SK-N-SH (cell line): ENCODE measurements at regions not wholly inside any gene's neighbourhood (a gene's known extent, or its start where the extent isn't known, plus 50 kb on each side); places are given as distances from the start of the nearest gene placed in this dataset.

Experiments used
- CTCF ChIA-PET: fragments of 300-600, 350-600 bp; formaldehyde crosslinking; extraction: SDS; loops from one replicate; lab custom pipeline; 2021; lab: Yijun Ruan, JAX
- POLR2A ChIA-PET: fragments of 350-600 bp; sonication (Branson Sonifier 250); formaldehyde crosslinking; extraction: SDS; loops from one replicate; lab custom pipeline; 2020; ENCODE audit warnings: antibody characterized with exemption, inconsistent platforms; lab: Yijun Ruan, JAX
- DNase-seq: peaks from one replicate; pipeline ENCODE4 v3.0.0; 2012
- H2AFZ ChIP-seq: fragments of 200-600 bp; sonication (generic); 2 replicates; pipeline ENCODE4 v1.8.1; 2016; ENCODE audit warnings: antibody characterized with exemption, mild to moderate bottlenecking, low read depth
- H3F3A ChIP-seq: fragments of 200-600 bp; sonication (generic); replicated peaks from 2 replicates; pipeline ENCODE3; 2016; ENCODE audit warnings: antibody characterized with exemption, mild to moderate bottlenecking; ENCODE audit not compliant: insufficient read depth
- H3K27ac ChIP-seq, 2 experiments: fragments of 200-500 bp in 1 of 2; fragments of 200-600 bp in 1 of 2; sonication (Bioruptor generic) in 1 of 2; sonication (generic), shearing (Covaris generic) in 1 of 2; 2 replicates each; pipeline versions ENCODE4 v1.5.1 to v1.6.1; 2014 to 2016; ENCODE audit warnings: low read depth in 2 of 2, inconsistent platforms in 1 of 2, low read length in 1 of 2, mild to moderate bottlenecking in 1 of 2, mixed read lengths in 1 of 2
- H3K27me3 ChIP-seq: fragments of 200-600 bp; sonication (generic), shearing (Covaris generic); 2 replicates; pipeline ENCODE4 v1.6.1; 2016; ENCODE audit warnings: mixed run types; ENCODE audit not compliant: insufficient read depth
- H3K36me3 ChIP-seq, 2 experiments: fragments of 200-500 bp in 1 of 2; fragments of 200-600 bp in 1 of 2; sonication (Bioruptor generic) in 1 of 2; sonication (generic) in 1 of 2; replicated peaks in 1 of 2; 2 replicates each; pipeline versions ENCODE3 to v1.5.1; 2014 to 2016; ENCODE audit warnings: low read length in 1 of 2, mild to moderate bottlenecking in 1 of 2; ENCODE audit not compliant: insufficient read depth in 2 of 2, control insufficient read depth in 1 of 2
- H3K4me1 ChIP-seq, 2 experiments: fragments of 200-500 bp in 1 of 2; fragments of 200-600 bp in 1 of 2; sonication (Bioruptor generic) in 1 of 2; sonication (generic), shearing (Covaris generic) in 1 of 2; 2 replicates each; pipeline versions ENCODE4 v1.5.1 to v1.6.1; 2014 to 2016; ENCODE audit warnings: low read depth in 1 of 2, low read length in 1 of 2, mixed run types in 1 of 2; ENCODE audit not compliant: insufficient read depth in 2 of 2, control insufficient read depth in 1 of 2
- H3K4me2 ChIP-seq: fragments of 200-600 bp; sonication (generic), shearing (Covaris generic); 2 replicates; pipeline ENCODE4 v1.6.1; 2017; ENCODE audit warnings: mixed run types
- H3K4me3 ChIP-seq, 2 experiments: fragments of 200-500 bp in 1 of 2; fragments of 200-600 bp in 1 of 2; sonication (Bioruptor generic) in 1 of 2; sonication (generic), shearing (Covaris generic) in 1 of 2; 2 replicates each; pipeline versions ENCODE4 v1.5.1 to v1.8.1; 2014 to 2016; ENCODE audit warnings: low read depth in 2 of 2, inconsistent platforms in 1 of 2, low read length in 1 of 2, mild to moderate bottlenecking in 1 of 2, mixed read lengths in 1 of 2, moderate library complexity in 1 of 2
- H3K79me2 ChIP-seq: fragments of 200-600 bp; sonication (generic); 2 replicates; pipeline ENCODE4 v1.8.1; 2017; ENCODE audit warnings: mild to moderate bottlenecking; ENCODE audit not compliant: insufficient read depth
- H3K9ac ChIP-seq: fragments of 200-600 bp; sonication (generic); 2 replicates; pipeline ENCODE4 v1.6.1; 2017; ENCODE audit warnings: mixed run types
- H3K9me2 ChIP-seq: fragments of 200-600 bp; sonication (generic); 2 replicates; pipeline ENCODE4 v1.6.1; 2017; ENCODE audit warnings: mixed run types
- H3K9me3 ChIP-seq: fragments of 200-600 bp; sonication (generic); 2 replicates; pipeline ENCODE4 v1.6.1; 2017; ENCODE audit warnings: mixed run types, mild to moderate bottlenecking, moderate library complexity
- H4K20me1 ChIP-seq: fragments of 200-600 bp; sonication (generic); 2 replicates; pipeline ENCODE4 v1.6.1; 2017; ENCODE audit warnings: mild to moderate bottlenecking, mixed run types; ENCODE audit not compliant: insufficient read depth
- EP300 ChIP-seq, 2 experiments: IDR thresholded peaks; 2 replicates each; pipeline versions ENCODE4 v1.4.0 to v1.6.1; 2012; ENCODE audit warnings: borderline replicate concordance in 1 of 2, low read depth in 1 of 2, low read length in 1 of 2
- EZH2phosphoT487 ChIP-seq: fragments of 200-600 bp; sonication (generic); IDR thresholded peaks from 2 replicates; pipeline ENCODE4 v1.6.1; 2017; ENCODE audit warnings: low read depth, mixed run types, mild to moderate bottlenecking, antibody characterized with exemption, moderate library complexity, borderline replicate concordance
- GATA2 ChIP-seq: sonication (generic); formaldehyde crosslinking; IDR thresholded peaks from 2 replicates; pipeline ENCODE4 v1.5.0; 2020; ENCODE audit warnings: mild to moderate bottlenecking, missing genetic modification reagents
- JUND ChIP-seq: IDR thresholded peaks from 2 replicates; pipeline ENCODE4 v1.4.0; 2012
- MEF2A ChIP-seq: IDR thresholded peaks from 2 replicates; pipeline ENCODE4 v1.4.0; 2012; ENCODE audit warnings: low read depth, borderline replicate concordance
- MXI1 ChIP-seq: IDR thresholded peaks from 2 replicates; pipeline ENCODE4 v1.6.1; 2012; ENCODE audit warnings: mild to moderate bottlenecking, low read depth, low read length, improper control_type of control experiment
- NFIC ChIP-seq: IDR thresholded peaks from 2 replicates; pipeline ENCODE4 v1.4.0; 2012; ENCODE audit warnings: borderline replicate concordance
- PBX3 ChIP-seq: IDR thresholded peaks from 2 replicates; pipeline ENCODE4; 2012
- POLR2AphosphoS5 ChIP-seq: IDR thresholded peaks from 2 replicates; pipeline ENCODE4 v1.6.1; 2012; ENCODE audit warnings: low read depth, low read length
- RAD21 ChIP-seq: IDR thresholded peaks from 2 replicates; pipeline ENCODE4 v1.6.1; 2012; ENCODE audit warnings: mild to moderate bottlenecking, low read length
- RCOR1 ChIP-seq: fragments of 150-350 bp; IDR thresholded peaks from 2 replicates; pipeline ENCODE4 v1.6.1; 2017; ENCODE audit warnings: antibody characterized with exemption, low read length
- REST ChIP-seq: IDR thresholded peaks from 2 replicates; pipeline ENCODE4 v1.6.1; 2012; ENCODE audit warnings: mild to moderate bottlenecking, low read depth, low read length, moderate library complexity
- RFX5 ChIP-seq: IDR thresholded peaks from 2 replicates; pipeline ENCODE4 v1.6.1; 2012; ENCODE audit warnings: mild to moderate bottlenecking, improper control_type of control experiment, low read length
- RXRA ChIP-seq: IDR thresholded peaks from 2 replicates; pipeline ENCODE4 v1.4.0; 2012; ENCODE audit warnings: low read depth, mild to moderate bottlenecking, borderline replicate concordance
- SMC3 ChIP-seq: IDR thresholded peaks from 2 replicates; pipeline ENCODE4 v1.6.1; 2012; ENCODE audit warnings: low read depth, low read length, improper control_type of control experiment
- TAF1 ChIP-seq: IDR thresholded peaks from 2 replicates; pipeline ENCODE4 v1.6.1; 2012; ENCODE audit warnings: low read depth, mild to moderate bottlenecking, low read length, moderate library complexity, borderline replicate concordance
- USF2 ChIP-seq: fragments of 150-350 bp; IDR thresholded peaks from 2 replicates; pipeline ENCODE4 v1.6.1; 2017; ENCODE audit warnings: antibody characterized with exemption, low read length, low read depth, borderline replicate concordance
- WGBS: methylation state at CpG from one replicate; pipeline ENCODE4 v1.1.6; 2017; ENCODE audit warnings: low lambda C conversion rate; 5-methylcytosine and 5-hydroxymethylcytosine counted together
- TF ChIP-seq, protein P1 (sequence below): IDR thresholded peaks from 2 replicates; pipeline ENCODE4 v1.4.0; 2012; ENCODE audit warnings: low read depth, borderline replicate concordance
- TF ChIP-seq, protein P2 (sequence below): IDR thresholded peaks from 2 replicates; pipeline ENCODE4 v1.4.0; 2012; ENCODE audit warnings: low read depth, borderline replicate concordance

GRCh38 chr10:2935647-2936386 is 131.5 kb upstream of the PFKP start:
- Histone ChIP-seq H3K79me2 (no peaks in the 10 kb centered on the region), H3K4me1 (peaks cover 4 to 8% of the 10 kb centered on the region in 2 experiments; a peak in 2 of 4 replicates), H3K4me3 (no peak overlapping the region), H2AFZ (no peak overlapping the region), H3K4me2 (no peak overlapping the region), H4K20me1 (no peaks in the 10 kb centered on the region), H3F3A (no peaks in the 10 kb centered on the region), H3K9ac (no peak overlapping the region), H3K36me3 (no peaks in the 10 kb centered on the region), H3K27me3 (no peaks in the 10 kb centered on the region), H3K9me3 (no peaks in the 10 kb centered on the region), H3K9me2 (no peaks in the 10 kb centered on the region), H3K27ac (no peak overlapping the region)
- TF ChIP-seq MEF2A (no peak), MXI1 (no peak), NFIC (no peak), EZH2phosphoT487 (no peak), USF2 (no peak), JUND (no peak), RXRA (no peak), PBX3 (no peak), RCOR1 (no peak), GATA2 (CRISPR knock-in tag) (no peak), REST (no peak), RFX5 (no peak), EP300 (IDR thresholded peaks at IDR 0.05; ENCODE audit: borderline replicate concordance in 1 of 2, low read depth in 1 of 2, low read length in 1 of 2) (no peak), TAF1 (no peak), POLR2AphosphoS5 (no peak), RAD21 (no peak), SMC3 (no peak)
- TF ChIP-seq, protein P1, sequence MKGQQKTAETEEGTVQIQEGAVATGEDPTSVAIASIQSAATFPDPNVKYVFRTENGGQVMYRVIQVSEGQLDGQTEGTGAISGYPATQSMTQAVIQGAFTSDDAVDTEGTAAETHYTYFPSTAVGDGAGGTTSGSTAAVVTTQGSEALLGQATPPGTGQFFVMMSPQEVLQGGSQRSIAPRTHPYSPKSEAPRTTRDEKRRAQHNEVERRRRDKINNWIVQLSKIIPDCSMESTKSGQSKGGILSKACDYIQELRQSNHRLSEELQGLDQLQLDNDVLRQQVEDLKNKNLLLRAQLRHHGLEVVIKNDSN = no peak
- TF ChIP-seq, protein P2, sequence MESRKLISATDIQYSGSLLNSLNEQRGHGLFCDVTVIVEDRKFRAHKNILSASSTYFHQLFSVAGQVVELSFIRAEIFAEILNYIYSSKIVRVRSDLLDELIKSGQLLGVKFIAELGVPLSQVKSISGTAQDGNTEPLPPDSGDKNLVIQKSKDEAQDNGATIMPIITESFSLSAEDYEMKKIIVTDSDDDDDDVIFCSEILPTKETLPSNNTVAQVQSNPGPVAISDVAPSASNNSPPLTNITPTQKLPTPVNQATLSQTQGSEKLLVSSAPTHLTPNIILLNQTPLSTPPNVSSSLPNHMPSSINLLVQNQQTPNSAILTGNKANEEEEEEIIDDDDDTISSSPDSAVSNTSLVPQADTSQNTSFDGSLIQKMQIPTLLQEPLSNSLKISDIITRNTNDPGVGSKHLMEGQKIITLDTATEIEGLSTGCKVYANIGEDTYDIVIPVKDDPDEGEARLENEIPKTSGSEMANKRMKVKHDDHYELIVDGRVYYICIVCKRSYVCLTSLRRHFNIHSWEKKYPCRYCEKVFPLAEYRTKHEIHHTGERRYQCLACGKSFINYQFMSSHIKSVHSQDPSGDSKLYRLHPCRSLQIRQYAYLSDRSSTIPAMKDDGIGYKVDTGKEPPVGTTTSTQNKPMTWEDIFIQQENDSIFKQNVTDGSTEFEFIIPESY = no peak
- ChIA-PET CTCF (interaction anchor here (1.2 to 2.9 kb wide), 2 partner anchors 7 to 107 kb away, joined by 3 to 16 read pairs; no protein-coding TSS in a partner anchor), POLR2A (no interaction called here)
- DNase-seq = no peak
- WGBS = 83% methylated on average over 38 of the region's 39 CpGs
